ENCODE measurements at regions not wholly inside any gene's neighbourhood (a gene's known extent, or its start where the extent isn't known, plus 50 kb on each side); places are given as distances from the start of the nearest gene placed in this dataset.

- Histone ChIP-seq H3K36me3 (ENCODE audit: insufficient read depth, low read length) (no peaks in the 10 kb centered on the region), H2AFZ (ENCODE audit: low read length) (no peak overlapping the region), H3K4me2 (ENCODE audit: insufficient read depth, low read length) (no peak overlapping the region), H3K79me2 (ENCODE audit: insufficient read depth, low read length) (no peaks in the 10 kb centered on the region), H3K27me3 (ENCODE audit: insufficient read depth, low read length) (no peaks in the 10 kb centered on the region), H3K27ac (ENCODE audit: low read depth, low read length) (no peak overlapping the region), H3K9me3 (ENCODE audit: low read depth, low read length) (peaks cover 2% of the 10 kb centered on the region), H3K4me3 (ENCODE audit: insufficient read depth, low read length) (no peak overlapping the region), H4K20me1 (ENCODE audit: insufficient read depth, low read length) (no peaks in the 10 kb centered on the region), H3K4me1 (ENCODE audit: insufficient read depth, low read length) (no peaks in the 10 kb centered on the region)
- DNase-seq (ENCODE audit: insufficient read length, low spot score, missing footprints): no peak
- TF ChIP-seq CTCF (IDR thresholded peaks at IDR 0.05; ENCODE audit: extremely low read depth, low read depth, low read length): no peak
Observed at GRCh38 chr5:99644822-99645221, 716.0 kb upstream of the CHD1 start.

DNA sequence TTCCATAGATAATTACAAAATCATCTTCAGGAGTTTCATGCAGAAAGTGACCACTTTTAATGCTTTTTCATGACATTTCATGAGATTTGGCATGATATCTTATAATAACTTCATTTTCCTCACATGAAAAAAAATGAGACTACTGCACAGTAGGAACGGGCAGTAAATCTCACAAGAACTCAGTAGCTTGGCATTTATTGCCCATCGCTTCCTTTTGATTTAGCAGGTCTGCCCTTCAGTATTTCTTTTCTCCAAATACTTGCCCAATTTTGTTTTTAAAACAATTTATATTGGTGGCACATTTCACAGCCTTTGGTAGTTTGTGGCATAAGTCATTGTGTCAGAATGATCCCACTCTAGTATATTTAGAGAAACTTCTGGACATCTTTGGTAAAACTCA lies 711.8 kb upstream of the CHD1 start:
- no peak overlapping the region for H3K4me2 ChIP-seq (ENCODE audit: insufficient read depth, low read length)

GRCh38 chr5:99639905-99640304 lies 711.1 kb upstream of the CHD1 start:
- H3K27ac ChIP-seq (ENCODE audit: low read depth, low read length): no peak overlapping the region
- no peak overlapping the region for H3K4me2 ChIP-seq (ENCODE audit: insufficient read depth, low read length)
- no peaks in the 10 kb centered on the region for H4K20me1 ChIP-seq (ENCODE audit: insufficient read depth, low read length)
- no peak overlapping the region for H2AFZ ChIP-seq (ENCODE audit: low read length)
- peaks cover 2% of the 10 kb centered on the region for H3K9me3 ChIP-seq (ENCODE audit: low read depth, low read length)
- H3K36me3 ChIP-seq (ENCODE audit: insufficient read depth, low read length): no peaks in the 10 kb centered on the region
- no peak overlapping the region for H3K4me3 ChIP-seq (ENCODE audit: insufficient read depth, low read length)
- no peaks in the 10 kb centered on the region for H3K4me1 ChIP-seq (ENCODE audit: insufficient read depth, low read length)
- no peaks in the 10 kb centered on the region for H3K27me3 ChIP-seq (ENCODE audit: insufficient read depth, low read length)
- H3K79me2 ChIP-seq (ENCODE audit: insufficient read depth, low read length): no peaks in the 10 kb centered on the region
- no peak for DNase-seq (ENCODE audit: insufficient read length, low spot score, missing footprints)
- TF ChIP-seq CTCF (IDR thresholded peaks at IDR 0.05; ENCODE audit: extremely low read depth, low read depth, low read length): no peak

More for the DNA sequence above, 711.8 kb upstream of the CHD1 start:
- Histone ChIP-seq H3K27ac (ENCODE audit: low read depth, low read length) (no peak overlapping the region), H3K36me3 (ENCODE audit: insufficient read depth, low read length) (no peaks in the 10 kb centered on the region), H3K79me2 (ENCODE audit: insufficient read depth, low read length) (no peaks in the 10 kb centered on the region), H4K20me1 (ENCODE audit: insufficient read depth, low read length) (no peaks in the 10 kb centered on the region), H3K9me3 (ENCODE audit: low read depth, low read length) (peaks cover 2% of the 10 kb centered on the region), H3K4me3 (ENCODE audit: insufficient read depth, low read length) (no peak overlapping the region), H3K27me3 (ENCODE audit: insufficient read depth, low read length) (no peaks in the 10 kb centered on the region), H3K4me1 (ENCODE audit: insufficient read depth, low read length) (no peaks in the 10 kb centered on the region), H2AFZ (ENCODE audit: low read length) (no peak overlapping the region)
- DNase-seq (ENCODE audit: insufficient read length, low spot score, missing footprints): no peak
- TF ChIP-seq CTCF (IDR thresholded peaks at IDR 0.05; ENCODE audit: extremely low read depth, low read depth, low read length): no peak

- no peaks in the 10 kb centered on the region for H3K27me3 ChIP-seq (ENCODE audit: insufficient read depth, low read length)
- no peaks in the 10 kb centered on the region for H3K9me3 ChIP-seq (ENCODE audit: low read depth, low read length)
- H3K4me3 ChIP-seq (ENCODE audit: insufficient read depth, low read length): no peak overlapping the region
- H3K4me2 ChIP-seq (ENCODE audit: insufficient read depth, low read length): no peak overlapping the region
- no peak for DNase-seq (ENCODE audit: insufficient read length, low spot score, missing footprints)
- no peaks in the 10 kb centered on the region for H3K36me3 ChIP-seq (ENCODE audit: insufficient read depth, low read length)
- no peak for TF ChIP-seq CTCF (IDR thresholded peaks at IDR 0.05; ENCODE audit: extremely low read depth, low read depth, low read length)
- H3K27ac ChIP-seq (ENCODE audit: low read depth, low read length): no peak overlapping the region
- H3K4me1 ChIP-seq (ENCODE audit: insufficient read depth, low read length): no peaks in the 10 kb centered on the region
- no peaks in the 10 kb centered on the region for H3K79me2 ChIP-seq (ENCODE audit: insufficient read depth, low read length)
- H2AFZ ChIP-seq (ENCODE audit: low read length): no peak overlapping the region
- H4K20me1 ChIP-seq (ENCODE audit: insufficient read depth, low read length): no peaks in the 10 kb centered on the region
Observed at GRCh38 chr5:99636663-99637062, 707.9 kb upstream of the CHD1 start.
